Fibroblast of skin of abdomen (primary cell): ENCODE measurements at regions not wholly inside any gene's neighbourhood (a gene's known extent, or its start where the extent isn't known, plus 50 kb on each side); places are given as distances from the start of the nearest gene placed in this dataset.
A peak's percentile ranks its signal among the peaks of the same experiment; 100 is the strongest.
"Not testable (repeated sequence)": the region's sequence is repeated elsewhere in the genome, so short reads cannot be mapped to it uniquely, and the experiment has no call there.

Experiments used
- DNase-seq: peaks from one replicate; pipeline ENCODE4 v3.0.0-alpha.2; 2013

- DNase-seq, result no peak
Measured at GRCh38 chr10:28859791-28860190, 182.5 kb downstream of the BAMBI start.

- DNase-seq, result no peak
Measured at GRCh38 chr10:28862219-28862618, 184.9 kb downstream of the BAMBI start.

- no peak for DNase-seq
Measured at GRCh38 chr10:28869606-28870201, 192.4 kb downstream of the BAMBI start.

- no peak for DNase-seq
Measured at GRCh38 chr10:28871665-28872064, 194.3 kb downstream of the BAMBI start.

DNA sequence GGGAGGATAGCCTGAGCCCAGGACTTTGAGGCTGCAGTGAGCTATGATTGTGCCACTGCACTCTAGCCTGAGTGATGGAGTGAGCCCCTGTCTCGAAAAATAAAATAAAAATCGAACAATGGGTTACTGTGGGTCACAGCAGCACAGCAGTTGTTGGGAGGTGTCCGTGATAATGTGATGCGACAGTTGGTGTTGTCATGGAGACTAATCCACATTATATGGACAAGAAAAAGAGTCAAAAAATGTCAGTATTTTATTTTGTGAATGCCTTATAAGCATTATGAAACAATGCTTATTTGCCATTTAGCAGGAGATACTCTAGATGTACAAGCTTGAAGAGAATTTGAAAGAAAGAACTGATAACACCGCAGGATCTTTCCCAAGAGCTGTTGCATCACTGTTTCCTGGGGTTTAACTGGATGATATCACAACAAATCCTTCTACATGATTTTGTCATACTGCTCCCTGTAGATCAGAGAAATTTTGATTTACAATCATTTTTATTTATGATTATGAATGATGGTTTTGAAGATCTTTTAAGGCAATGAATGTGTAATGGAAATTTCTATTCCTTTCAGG lies 195.4 kb downstream of the BAMBI start:
- DNase-seq, result no peak

GRCh38 chr10:28873540-28873939 lies 196.2 kb downstream of the BAMBI start:
- DNase-seq, result no peak

GRCh38 chr10:28874210-28874609 lies 196.9 kb downstream of the BAMBI start:
- no peak for DNase-seq

- peak; percentile 28 for DNase-seq
Measured at GRCh38 chr10:28875549-28876081, 198.3 kb downstream of the BAMBI start.

DNA sequence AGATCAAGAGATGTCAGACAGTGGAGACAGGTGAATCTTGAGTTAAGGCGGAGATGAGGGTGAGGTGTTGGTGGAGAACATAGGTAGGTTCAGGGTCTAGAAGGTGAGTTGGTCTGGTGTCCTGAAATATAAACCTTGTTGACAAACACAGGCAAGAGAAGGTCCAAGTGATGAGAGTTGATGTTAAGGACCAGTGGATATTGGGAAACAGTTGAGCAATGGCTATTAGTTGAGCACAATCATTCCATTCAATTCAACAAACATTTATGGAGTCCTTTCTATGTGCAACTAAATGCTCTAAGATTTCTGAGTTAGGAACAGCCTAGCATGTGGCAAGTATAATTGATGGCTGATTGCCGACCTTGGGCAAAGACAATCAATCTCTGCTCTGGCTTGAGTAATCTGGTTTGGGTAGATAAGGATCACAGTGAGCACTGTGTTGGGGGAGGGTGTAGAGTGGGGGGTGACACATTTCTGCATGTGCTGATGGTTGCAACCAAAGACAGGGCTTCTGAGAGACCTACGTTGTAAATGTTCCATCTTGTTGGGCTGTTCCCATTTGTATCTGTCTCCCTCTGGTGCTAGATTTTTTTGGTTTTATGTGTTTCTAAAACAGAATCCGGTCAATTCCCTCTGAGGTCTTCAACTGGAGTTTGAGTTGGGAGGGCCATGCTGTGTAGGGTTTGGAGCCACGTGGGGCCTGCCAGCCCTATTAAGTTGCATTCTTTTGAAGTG lies 201.1 kb downstream of the BAMBI start:
- DNase-seq, result no peak

DNA sequence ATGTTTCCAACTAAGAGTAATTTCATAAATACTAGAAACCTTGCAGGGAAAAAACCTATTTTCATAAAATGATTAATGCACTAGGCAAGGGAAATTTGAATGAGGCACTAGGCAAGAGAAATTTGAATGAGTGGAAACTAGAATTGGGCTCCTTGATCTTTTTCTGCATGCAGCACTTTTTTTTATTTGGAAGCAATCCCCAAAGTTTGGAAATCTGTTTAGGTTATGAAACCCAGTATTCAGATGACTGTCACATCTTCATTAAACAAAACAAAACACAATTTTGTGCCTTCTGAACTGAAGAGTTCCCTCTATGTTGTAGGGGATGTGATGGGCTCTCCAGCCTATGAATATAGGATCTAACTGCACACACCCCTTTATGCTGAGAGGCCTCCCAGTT lies 201.9 kb downstream of the BAMBI start:
- no peak for DNase-seq

DNA sequence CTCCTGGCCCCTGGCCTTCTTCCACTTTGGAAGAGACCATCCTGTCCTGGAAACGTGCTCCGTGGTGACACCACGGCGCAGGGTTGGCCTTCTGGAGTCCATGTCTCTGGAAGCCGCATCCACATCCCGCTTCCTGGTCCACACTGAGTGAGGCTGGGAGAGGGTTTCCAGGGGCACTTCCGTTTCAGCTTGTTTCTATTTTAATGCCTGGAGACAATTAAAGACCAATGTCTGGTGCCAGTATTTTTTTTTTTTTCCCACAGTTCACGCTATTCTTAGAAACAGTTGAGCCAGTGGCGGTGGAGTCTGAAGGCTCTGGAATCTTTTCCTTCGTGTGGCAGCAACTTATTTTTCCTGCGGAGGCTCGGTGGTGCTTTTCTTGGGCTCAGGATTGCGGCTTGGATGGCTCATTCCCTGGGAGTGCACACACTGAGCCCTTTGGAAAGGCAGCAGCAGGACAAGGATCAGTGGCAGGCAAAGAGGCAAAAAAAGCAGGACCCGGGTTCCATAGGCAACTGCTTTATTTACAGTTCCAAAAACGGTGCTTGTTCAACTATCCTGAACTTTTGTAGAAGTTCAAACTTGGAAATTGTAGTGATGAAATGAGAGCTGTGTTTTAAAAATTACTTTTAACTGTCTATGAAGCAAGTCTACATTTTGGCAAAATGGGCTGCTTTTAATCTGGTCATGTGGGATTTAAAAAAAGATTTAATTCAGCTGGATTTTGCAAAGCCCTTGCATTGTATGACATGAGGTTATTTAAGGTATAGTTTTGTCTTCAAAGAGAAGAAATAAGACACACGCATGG lies 202.8 kb downstream of the BAMBI start:
- peak; percentile 45 for DNase-seq

- DNase-seq, result peak; percentile 14
Measured at GRCh38 chr10:28880683-28880950, 203.3 kb downstream of the BAMBI start.

DNA sequence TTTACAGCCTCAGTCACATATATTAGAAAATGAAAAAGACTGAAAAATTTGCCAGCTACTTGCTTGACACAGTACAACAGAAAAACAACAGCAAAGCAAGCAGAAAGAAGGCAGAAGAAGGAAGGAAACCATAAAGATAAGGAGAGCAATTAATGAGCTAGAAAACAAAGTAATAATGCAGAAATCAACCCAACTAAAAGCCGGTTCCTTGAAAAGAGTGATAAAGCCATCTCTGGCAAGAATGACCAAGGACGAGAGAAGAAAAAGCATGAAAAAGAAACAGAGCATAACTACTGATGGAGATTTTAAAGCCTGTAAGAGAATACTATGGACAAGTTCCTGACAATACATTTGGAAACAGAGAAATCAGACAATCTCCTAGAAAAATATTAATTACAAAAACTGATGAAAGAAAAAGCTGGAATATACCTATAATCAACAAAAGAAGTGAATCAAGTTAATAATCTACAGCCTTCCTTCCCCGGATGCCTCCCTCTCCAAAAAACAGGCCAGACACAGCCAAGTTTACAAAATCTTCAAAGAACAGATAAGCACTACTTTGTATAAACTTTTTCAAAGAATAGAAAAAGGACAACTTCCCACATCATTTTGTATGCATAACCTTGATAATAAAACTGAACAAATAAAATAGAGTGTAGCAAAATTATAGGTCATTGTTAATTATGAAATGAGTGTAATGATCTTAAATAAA lies 204.0 kb downstream of the BAMBI start:
- no peak for DNase-seq

DNA sequence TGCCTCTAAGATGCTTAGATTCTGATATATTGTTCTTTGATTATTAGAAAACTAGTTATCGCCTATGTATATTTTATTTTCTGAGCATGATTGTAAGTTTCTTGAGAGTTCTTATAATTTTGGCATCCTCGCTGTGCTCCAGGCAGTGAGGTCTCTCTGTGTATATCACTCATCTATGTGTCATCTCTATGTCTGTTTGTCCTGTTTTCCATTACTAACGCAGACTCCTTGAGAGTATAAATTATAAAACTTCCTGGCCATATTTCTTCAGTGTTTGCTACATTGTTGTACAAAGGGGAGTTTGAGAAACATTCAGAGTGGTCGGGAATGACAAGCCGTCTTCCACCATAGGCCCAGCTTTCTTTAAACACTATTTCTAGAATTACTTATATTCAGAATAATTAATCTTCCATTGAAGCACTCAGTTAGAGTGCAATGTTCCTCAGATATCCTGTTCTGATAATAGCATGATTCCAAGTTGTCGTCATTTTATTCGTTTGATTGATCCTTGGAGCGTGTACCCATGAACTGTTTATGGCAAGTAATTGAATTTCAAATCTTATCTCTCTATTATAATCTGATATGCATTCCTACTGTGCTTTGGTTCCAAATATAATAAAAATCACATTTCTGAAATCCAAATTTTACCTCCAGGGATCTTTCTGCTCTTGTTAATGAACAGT lies 206.6 kb downstream of the BAMBI start:
- no peak for DNase-seq

GRCh38 chr10:28890121-28890950 lies 213.0 kb downstream of the BAMBI start:
- no peak for DNase-seq

DNA sequence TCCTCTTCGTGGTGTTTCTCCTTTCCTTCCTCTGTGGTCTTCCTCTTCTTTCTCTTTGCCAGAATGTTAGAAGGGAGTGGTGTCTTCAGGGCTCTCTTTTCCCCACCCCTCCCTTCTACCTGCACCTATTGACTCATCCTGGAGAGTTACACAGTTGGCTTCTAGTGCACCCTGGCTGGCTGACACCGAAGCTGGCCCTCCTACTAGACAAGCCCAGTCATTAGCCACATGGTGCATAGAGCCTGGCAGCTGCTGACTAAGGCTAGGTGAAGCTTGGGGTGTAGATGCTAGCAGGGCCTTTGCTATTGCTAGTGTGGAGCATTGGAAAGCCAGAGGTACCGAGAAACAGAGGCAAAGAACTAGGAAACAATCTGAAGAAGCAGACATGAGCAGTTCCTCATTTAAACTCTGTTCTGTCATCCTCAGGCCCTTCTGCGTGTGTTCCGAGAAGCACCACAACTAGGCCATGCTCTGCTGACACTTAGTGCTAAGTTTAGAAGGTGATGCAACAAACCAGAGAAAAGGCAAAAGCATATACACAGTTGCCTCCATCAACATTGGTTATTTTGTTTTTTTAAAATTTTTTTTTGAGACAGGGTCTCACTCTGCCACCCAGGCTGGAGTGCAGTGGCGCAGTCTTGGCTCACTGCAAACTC lies 213.9 kb downstream of the BAMBI start:
- no peak for DNase-seq

- DNase-seq, result peak; percentile 44
Measured at GRCh38 chr10:28892818-28893547, 215.7 kb downstream of the BAMBI start.

DNA sequence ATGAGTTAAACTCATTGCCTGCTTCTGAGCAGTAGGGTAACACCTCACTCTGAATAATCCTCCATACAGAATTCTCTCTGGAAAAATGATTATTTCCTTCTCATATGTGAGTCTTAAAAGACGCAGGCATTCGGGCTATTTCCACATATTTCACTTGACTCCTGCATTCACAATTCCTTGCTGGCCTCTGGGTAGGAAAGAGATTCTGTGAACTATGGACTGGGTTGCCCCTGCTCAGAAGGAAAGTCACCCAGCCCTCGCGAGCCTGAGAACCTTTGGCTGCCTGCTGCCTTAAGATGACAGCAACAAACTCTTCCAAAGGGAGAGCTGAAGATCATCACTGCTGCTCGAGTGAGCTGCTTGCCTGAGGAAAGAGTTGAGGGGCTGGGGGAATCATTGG lies 216.8 kb downstream of the BAMBI start:
- no peak for DNase-seq

- not testable (repeated sequence) for DNase-seq
Measured at GRCh38 chr10:28895671-28896070, 218.3 kb downstream of the BAMBI start.
